NCI-H1105 (cell line): ENCODE measurements at regions not wholly inside any gene's neighbourhood (a gene's known extent, or its start where the extent isn't known, plus 50 kb on each side); places are given as distances from the start of the nearest gene placed in this dataset.
"Not testable (repeated sequence)": the region's sequence is repeated elsewhere in the genome, so short reads cannot be mapped to it uniquely, and the experiment has no call there.

ENCODE experiments used
- DNase-seq: peaks from one replicate; lab custom pipeline; 2025; lab: John Stamatoyannopoulos, UW

GRCh38 chr7:65251851-65252620, 121.6 kb upstream of the ZNF92 start:
- peak; percentile 88 for DNase-seq

GRCh38 chr7:65250697-65251395, 122.8 kb upstream of the ZNF92 start:
- DNase-seq = no peak

GRCh38 chr7:65250216-65250615, 123.4 kb upstream of the ZNF92 start:
- DNase-seq = no peak

- DNase-seq = no peak
These were observed 126.2 kb upstream of the ZNF92 start for GRCh38 chr7:65247491-65247890.

- DNase-seq = no peak
These were observed 133.8 kb upstream of the ZNF92 start for GRCh38 chr7:65239707-65240352.

GRCh38 chr7:65239324-65239706, 134.3 kb upstream of the ZNF92 start:
- no peak for DNase-seq

GRCh38 chr7:65238785-65239184, 134.9 kb upstream of the ZNF92 start:
- no peak for DNase-seq

- DNase-seq = no peak
These were observed 138.1 kb upstream of the ZNF92 start for GRCh38 chr7:65235586-65235985.

- no peak for DNase-seq
These were observed 140.1 kb upstream of the ZNF92 start for GRCh38 chr7:65233409-65234034.

GRCh38 chr7:65230231-65230630, 143.4 kb upstream of the ZNF92 start:
- DNase-seq = no peak

GRCh38 chr7:65225422-65226006, 148.1 kb upstream of the ZNF92 start:
- DNase-seq = no peak

- no peak for DNase-seq
These were observed 151.0 kb upstream of the ZNF92 start for GRCh38 chr7:65222655-65223054.

GRCh38 chr7:65221683-65222082, 152.0 kb upstream of the ZNF92 start:
- no peak for DNase-seq

GRCh38 chr7:65219623-65220022, 154.0 kb upstream of the ZNF92 start:
- no peak for DNase-seq

GRCh38 chr7:65216469-65216868, 157.2 kb upstream of the ZNF92 start:
- peak; percentile 85 for DNase-seq

- not testable (repeated sequence) for DNase-seq
These were observed 160.4 kb upstream of the ZNF92 start for GRCh38 chr7:65213260-65213659.

GRCh38 chr7:65199221-65199620, 174.4 kb upstream of the ZNF92 start:
- not testable (repeated sequence) for DNase-seq

- not testable (repeated sequence) for DNase-seq
These were observed 180.2 kb upstream of the ZNF92 start for GRCh38 chr7:65193334-65194058.

GRCh38 chr7:65177041-65177440, 170.6 kb upstream of the ERV3-1 start:
- DNase-seq = not testable (repeated sequence)

GRCh38 chr7:65150105-65150504, 143.6 kb upstream of the ERV3-1 start:
- DNase-seq = not testable (repeated sequence)

GRCh38 chr7:65146118-65146914, 139.8 kb upstream of the ERV3-1 start:
- DNase-seq = not testable (repeated sequence)
